Panc1 (cell line): ENCODE measurements at regions not wholly inside any gene's neighbourhood (a gene's known extent, or its start where the extent isn't known, plus 50 kb on each side); places are given as distances from the start of the nearest gene placed in this dataset.

Source experiments
- ATAC-seq: fragments of 200-7000 bp; cut with Tn5 transposase; 2 replicates; pipeline ENCODE4 v1.9.1; 2020; ENCODE audit warnings: mild to moderate bottlenecking, moderate library complexity
- BruUV-seq: library from RNA; stranded (reverse); fragments of 400-500 nt; replicated peaks from 2 replicates; lab custom pipeline; 2021; lab: Mats Ljungman, UMichigan
- CTCF ChIA-PET: fragments of 300-600 bp; sonication (Branson Sonifier 250); formaldehyde crosslinking; loops from one replicate; lab custom pipeline; 2022; ENCODE audit warnings: antibody characterized with exemption; lab: Charles Lee
- POLR2A ChIA-PET: fragments of 300-600 bp; sonication (Branson Sonifier 250); formaldehyde crosslinking; loops from one replicate; lab custom pipeline; 2022; ENCODE audit warnings: antibody characterized with exemption; lab: Charles Lee
- DNase-seq: peaks from one replicate; pipeline ENCODE4 v3.0.0-alpha.2; 2010; ENCODE audit warnings: low read depth, low spot score
- H3K27ac ChIP-seq: 2 replicates; pipeline ENCODE4 v1.5.1; 2011; ENCODE audit warnings: mild to moderate bottlenecking, low read length, inconsistent platforms
- H3K27me3 ChIP-seq: fragments of 200-500 bp; sonication (Bioruptor generic); 2 replicates; pipeline ENCODE4 v1.6.0; 2014; ENCODE audit warnings: low read length, inconsistent platforms; ENCODE audit not compliant: control insufficient read depth, insufficient read depth
- H3K36me3 ChIP-seq: fragments of 200-500 bp; sonication (Bioruptor generic); 2 replicates; pipeline ENCODE4 v1.5.1; 2014; ENCODE audit warnings: inconsistent platforms, mild to moderate bottlenecking, low read length, moderate library complexity; ENCODE audit not compliant: control insufficient read depth, insufficient read depth
- H3K4me1 ChIP-seq: 2 replicates; pipeline ENCODE4 v1.5.1; 2011; ENCODE audit warnings: inconsistent platforms, mild to moderate bottlenecking, low read length, moderate library complexity; ENCODE audit not compliant: control insufficient read depth, insufficient read depth
- H3K4me3 ChIP-seq, 2 experiments: 2 replicates each; pipeline ENCODE4 v1.5.1; 2011 to 2012; ENCODE audit warnings: low read depth in 2 of 2, low read length in 2 of 2, mild to moderate bottlenecking in 2 of 2, inconsistent platforms in 1 of 2, moderate library complexity in 1 of 2
- H3K9me3 ChIP-seq: fragments of 200-500 bp; sonication (Bioruptor generic); 2 replicates; pipeline ENCODE4 v1.5.1; 2014; ENCODE audit warnings: low read depth, mild to moderate bottlenecking, inconsistent platforms, low read length, moderate library complexity; ENCODE audit not compliant: control insufficient read depth, insufficient read depth
- CTCF ChIP-seq: fragments of 450-650 bp; IDR thresholded peaks from 2 replicates; pipeline ENCODE4 v1.5.1; 2017; ENCODE audit warnings: mild to moderate bottlenecking
- POLR2AphosphoS5 ChIP-seq: IDR thresholded peaks from 2 replicates; pipeline ENCODE4 v1.6.1; 2012; ENCODE audit warnings: mild to moderate bottlenecking, low read depth, low read length, moderate library complexity
- SIN3A ChIP-seq: IDR thresholded peaks from 2 replicates; pipeline ENCODE4 v1.6.1; 2012; ENCODE audit warnings: low read depth, mild to moderate bottlenecking, low read length, moderate library complexity, borderline replicate concordance; ENCODE audit not compliant: insufficient read depth
- TCF7L2 ChIP-seq: IDR thresholded peaks from 2 replicates; pipeline ENCODE4 v1.6.1; 2011; ENCODE audit warnings: mild to moderate bottlenecking, low read depth, low read length, inconsistent platforms
- in situ Hi-C: cut with HindIII; loops from 2 replicates; pipeline ENCODE4 v1.10.0; 2016; ENCODE audit warnings: low sequenced_read_pairs, low pct_unique_long_range_greater_than_20kb
- intact Hi-C: fragments of 100-400 bp; cut with micrococcal nuclease; formaldehyde crosslinking; loops from one replicate; pipeline ENCODE4 v1.10.0; 2022; ENCODE audit not compliant: unreplicated experiment
- TF ChIP-seq, protein P1 (sequence below), 2 experiments: IDR thresholded peaks; 2 replicates each; pipeline ENCODE4 v1.6.1; 2011 to 2012; ENCODE audit warnings: low read depth in 2 of 2, control low read depth in 1 of 2, low read length in 1 of 2, mild to moderate bottlenecking in 1 of 2, moderate library complexity in 1 of 2; ENCODE audit not compliant: insufficient read depth in 1 of 2

- ChIA-PET POLR2A (no interaction called here), CTCF (no interaction called here)
- Histone ChIP-seq H3K4me1 (no peaks in the 10 kb centered on the region), H3K27me3 (no peaks in the 10 kb centered on the region), H3K9me3 (no peaks in the 10 kb centered on the region), H3K27ac (no peak overlapping the region), H3K36me3 (no peaks in the 10 kb centered on the region), H3K4me3 (no peak overlapping the region)
- DNase-seq, result no peak
- in situ Hi-C loops (no loop called here), intact Hi-C loops (no loop called here)
- TF ChIP-seq CTCF (no peak), SIN3A (no peak), POLR2AphosphoS5 (no peak), TCF7L2 (no peak)
- no TSS peak for BruUV-seq
- ATAC-seq, result no peak
These were observed 79.2 kb upstream of the MAMDC2 start for GRCh38 chr9:69964446-69964845.

GRCh38 chr9:69965416-69966145 lies 78.1 kb upstream of the MAMDC2 start:
- Histone ChIP-seq H3K27me3 (no peaks in the 10 kb centered on the region), H3K4me1 (no peaks in the 10 kb centered on the region), H3K9me3 (no peaks in the 10 kb centered on the region), H3K27ac (no peak overlapping the region), H3K36me3 (no peaks in the 10 kb centered on the region), H3K4me3 (no peak overlapping the region)
- no peak for DNase-seq
- intact Hi-C loops, result no loop called here
- POLR2A ChIA-PET, result no interaction called here
- no peak for TF ChIP-seq SIN3A
- no TSS peak for BruUV-seq
- ATAC-seq, result no peak
- CTCF ChIA-PET, result no interaction called here
- in situ Hi-C loops, result no loop called here

DNA sequence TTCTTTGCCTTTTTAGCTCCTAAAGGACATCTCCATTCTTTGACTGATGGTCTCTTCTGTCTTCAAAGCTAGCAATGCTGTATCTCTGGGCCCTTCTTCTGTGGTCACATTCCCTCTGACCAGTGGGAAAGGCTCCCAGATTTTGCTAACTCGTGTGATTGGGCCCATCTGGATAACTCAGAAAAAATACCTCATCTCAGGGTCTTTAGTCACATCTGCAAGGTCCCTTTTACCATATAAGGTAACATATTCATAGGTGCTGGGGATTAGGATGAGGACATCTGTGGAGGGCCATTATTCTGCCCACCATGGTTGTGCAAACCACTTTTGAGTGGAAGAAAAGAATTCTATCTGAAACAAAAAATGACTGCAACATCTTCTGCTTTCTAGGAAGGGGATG lies 76.3 kb upstream of the MAMDC2 start:
- no peak for ATAC-seq
- no peak overlapping the region for H3K27ac ChIP-seq
- no peaks in the 10 kb centered on the region for H3K27me3 ChIP-seq
- TF ChIP-seq TCF7L2 (no peak), POLR2AphosphoS5 (no peak), SIN3A (no peak), CTCF (no peak)
- TF ChIP-seq, protein P1, sequence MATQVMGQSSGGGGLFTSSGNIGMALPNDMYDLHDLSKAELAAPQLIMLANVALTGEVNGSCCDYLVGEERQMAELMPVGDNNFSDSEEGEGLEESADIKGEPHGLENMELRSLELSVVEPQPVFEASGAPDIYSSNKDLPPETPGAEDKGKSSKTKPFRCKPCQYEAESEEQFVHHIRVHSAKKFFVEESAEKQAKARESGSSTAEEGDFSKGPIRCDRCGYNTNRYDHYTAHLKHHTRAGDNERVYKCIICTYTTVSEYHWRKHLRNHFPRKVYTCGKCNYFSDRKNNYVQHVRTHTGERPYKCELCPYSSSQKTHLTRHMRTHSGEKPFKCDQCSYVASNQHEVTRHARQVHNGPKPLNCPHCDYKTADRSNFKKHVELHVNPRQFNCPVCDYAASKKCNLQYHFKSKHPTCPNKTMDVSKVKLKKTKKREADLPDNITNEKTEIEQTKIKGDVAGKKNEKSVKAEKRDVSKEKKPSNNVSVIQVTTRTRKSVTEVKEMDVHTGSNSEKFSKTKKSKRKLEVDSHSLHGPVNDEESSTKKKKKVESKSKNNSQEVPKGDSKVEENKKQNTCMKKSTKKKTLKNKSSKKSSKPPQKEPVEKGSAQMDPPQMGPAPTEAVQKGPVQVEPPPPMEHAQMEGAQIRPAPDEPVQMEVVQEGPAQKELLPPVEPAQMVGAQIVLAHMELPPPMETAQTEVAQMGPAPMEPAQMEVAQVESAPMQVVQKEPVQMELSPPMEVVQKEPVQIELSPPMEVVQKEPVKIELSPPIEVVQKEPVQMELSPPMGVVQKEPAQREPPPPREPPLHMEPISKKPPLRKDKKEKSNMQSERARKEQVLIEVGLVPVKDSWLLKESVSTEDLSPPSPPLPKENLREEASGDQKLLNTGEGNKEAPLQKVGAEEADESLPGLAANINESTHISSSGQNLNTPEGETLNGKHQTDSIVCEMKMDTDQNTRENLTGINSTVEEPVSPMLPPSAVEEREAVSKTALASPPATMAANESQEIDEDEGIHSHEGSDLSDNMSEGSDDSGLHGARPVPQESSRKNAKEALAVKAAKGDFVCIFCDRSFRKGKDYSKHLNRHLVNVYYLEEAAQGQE (IDR thresholded peaks at IDR 0.05; ENCODE audit: insufficient read depth in 1 of 2, low read depth in 2 of 2, low read length in 1 of 2), result no peak
- H3K36me3 ChIP-seq, result no peaks in the 10 kb centered on the region
- no peaks in the 10 kb centered on the region for H3K4me1 ChIP-seq
- no peak for DNase-seq
- H3K9me3 ChIP-seq, result no peaks in the 10 kb centered on the region
- ChIA-PET CTCF (no interaction called here), POLR2A (no interaction called here)
- H3K4me3 ChIP-seq, result no peak overlapping the region
- intact Hi-C loops, result no loop called here
- in situ Hi-C loops, result no loop called here
- no TSS peak for BruUV-seq
